Epidermal melanocyte (primary cell): ENCODE measurements at regions not wholly inside any gene's neighbourhood (a gene's known extent, or its start where the extent isn't known, plus 50 kb on each side); places are given as distances from the start of the nearest gene placed in this dataset.

ENCODE experiments used
- DNase-seq: peaks from one replicate; pipeline ENCODE4 v3.0.0; 2011; ENCODE audit warnings: low spot score; ENCODE audit not compliant: insufficient read length

DNA sequence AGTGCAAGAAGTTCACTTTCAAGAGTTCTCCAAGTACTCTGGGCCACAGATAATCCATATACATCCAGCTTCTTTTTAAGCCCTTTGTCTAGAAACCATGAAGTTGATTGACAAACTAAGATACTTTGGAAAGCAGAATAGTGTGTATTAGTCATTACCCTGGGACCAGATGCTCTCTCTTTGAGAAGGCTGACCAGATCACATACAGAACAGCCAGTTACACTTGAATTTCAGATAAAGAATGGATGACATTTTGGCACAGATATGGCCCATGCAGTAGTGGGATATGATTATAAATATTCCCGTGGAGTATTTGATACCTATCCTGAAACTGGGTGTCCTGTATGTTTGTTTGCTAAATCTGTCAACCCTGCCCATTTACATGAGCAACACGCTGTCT lies 414.2 kb downstream of the KLF5 start:
- DNase-seq: no peak

DNA sequence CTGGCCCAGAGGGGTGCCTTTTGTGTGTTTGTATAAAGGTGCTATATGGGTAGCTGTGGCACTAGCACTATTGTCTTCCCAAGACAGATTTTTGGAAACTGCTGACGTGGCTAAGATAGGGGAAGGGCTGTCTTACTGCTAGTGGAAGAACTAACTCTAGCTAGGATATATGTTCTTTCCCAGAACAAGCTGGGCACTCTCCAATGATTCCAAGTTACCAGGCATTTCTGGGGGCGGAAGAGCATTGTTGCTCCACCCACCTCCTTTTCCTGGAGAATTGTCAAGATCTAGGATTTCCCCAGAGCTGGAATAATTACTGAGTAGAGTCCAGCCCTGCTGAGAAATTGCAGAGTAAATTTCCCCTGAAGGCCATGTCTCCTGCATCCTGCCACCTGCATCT lies 408.3 kb downstream of the KLF5 start:
- no peak for DNase-seq

DNA sequence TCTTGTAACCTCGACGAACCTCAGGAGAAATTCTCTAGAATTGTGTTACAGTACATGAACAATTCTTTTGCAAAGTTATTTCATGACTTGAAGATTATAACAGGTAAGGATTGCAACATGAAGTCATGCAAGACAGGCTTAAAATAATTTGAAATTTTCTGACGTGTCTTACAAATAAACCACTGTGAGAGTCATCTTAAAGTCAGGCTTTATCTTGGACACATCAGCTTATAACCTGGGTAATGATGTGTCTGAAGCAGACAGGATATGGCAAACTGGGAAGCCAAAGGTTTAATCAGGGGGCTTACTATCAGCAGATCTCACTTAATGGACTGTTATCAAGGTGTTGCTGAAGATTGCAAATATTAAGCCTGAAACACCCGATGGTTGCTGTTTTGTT lies 407.8 kb downstream of the KLF5 start:
- DNase-seq: no peak

DNA sequence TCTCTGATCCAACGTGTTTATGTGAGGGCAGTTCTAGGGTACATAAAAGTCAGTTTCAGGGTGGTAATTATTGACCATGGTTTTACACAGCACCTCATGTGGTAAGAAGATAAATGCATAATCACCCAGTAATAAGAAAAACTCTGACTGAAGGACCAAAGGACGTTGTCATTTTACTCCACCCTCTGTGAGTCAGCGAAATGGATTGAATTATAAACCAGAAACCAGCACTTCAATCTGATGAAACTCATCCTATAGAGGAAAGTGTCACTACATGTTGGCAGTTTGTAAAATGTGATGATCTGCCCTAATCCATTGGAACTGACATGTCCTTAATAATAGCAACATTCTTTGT lies 406.8 kb downstream of the KLF5 start:
- DNase-seq: no peak

DNA sequence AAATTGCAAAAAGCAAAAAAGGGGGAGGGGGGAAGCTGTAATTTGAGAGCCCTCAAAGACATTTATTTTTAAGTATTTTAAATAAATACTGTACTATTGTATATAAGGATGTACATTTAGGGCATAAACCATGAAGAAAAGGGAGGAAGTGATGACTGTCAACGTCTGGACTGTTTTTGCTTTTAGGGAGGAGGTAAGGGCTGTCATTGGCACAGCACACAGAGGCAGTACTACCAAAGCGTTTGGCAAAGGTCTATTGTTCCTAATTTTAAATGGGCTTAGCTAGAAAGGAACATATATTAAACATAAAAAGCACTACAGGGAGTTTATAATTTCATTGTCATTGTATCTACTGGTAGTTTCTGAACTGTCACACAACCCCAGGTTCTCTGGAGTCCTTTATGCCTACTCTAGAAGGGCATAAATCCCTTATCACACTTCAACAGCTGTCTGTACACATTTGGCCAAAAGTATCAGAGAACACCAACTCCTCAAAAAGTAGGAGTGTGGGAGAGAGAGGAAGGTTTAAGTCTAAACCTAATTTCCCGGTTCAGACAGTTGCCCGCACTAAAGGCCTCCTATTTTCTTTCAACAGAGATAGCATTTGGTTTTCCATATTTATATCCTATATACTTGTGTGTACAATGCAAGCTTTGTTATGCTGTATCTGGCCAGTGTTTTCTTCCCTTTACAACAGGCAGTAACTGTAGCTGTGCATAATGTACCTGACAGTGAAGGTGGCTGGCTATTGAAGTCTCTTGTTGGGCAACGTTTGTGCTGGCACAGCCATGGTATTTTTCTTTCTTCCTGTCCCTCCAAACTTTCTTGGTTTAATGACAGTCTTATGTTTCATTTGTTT lies 406.2 kb downstream of the KLF5 start:
- no peak for DNase-seq

DNA sequence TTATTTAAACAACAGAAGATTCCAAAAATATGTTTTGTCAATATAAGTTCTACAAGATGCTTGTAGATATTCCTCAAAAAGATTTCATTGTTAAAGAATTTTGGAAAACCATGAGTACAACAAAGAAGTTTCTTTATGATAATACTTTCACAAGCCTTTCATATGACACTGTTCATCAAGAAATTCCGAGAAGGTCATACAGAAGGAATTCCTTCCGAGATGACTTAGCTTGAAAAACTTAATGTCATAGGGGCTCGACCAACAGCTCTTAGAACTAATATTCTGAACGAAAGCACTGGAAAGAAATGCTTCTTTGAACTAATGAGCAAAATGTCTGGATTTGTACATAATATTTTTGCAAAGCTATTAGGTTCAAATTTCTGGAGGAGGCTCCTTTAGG lies 403.4 kb downstream of the KLF5 start:
- no peak for DNase-seq

DNA sequence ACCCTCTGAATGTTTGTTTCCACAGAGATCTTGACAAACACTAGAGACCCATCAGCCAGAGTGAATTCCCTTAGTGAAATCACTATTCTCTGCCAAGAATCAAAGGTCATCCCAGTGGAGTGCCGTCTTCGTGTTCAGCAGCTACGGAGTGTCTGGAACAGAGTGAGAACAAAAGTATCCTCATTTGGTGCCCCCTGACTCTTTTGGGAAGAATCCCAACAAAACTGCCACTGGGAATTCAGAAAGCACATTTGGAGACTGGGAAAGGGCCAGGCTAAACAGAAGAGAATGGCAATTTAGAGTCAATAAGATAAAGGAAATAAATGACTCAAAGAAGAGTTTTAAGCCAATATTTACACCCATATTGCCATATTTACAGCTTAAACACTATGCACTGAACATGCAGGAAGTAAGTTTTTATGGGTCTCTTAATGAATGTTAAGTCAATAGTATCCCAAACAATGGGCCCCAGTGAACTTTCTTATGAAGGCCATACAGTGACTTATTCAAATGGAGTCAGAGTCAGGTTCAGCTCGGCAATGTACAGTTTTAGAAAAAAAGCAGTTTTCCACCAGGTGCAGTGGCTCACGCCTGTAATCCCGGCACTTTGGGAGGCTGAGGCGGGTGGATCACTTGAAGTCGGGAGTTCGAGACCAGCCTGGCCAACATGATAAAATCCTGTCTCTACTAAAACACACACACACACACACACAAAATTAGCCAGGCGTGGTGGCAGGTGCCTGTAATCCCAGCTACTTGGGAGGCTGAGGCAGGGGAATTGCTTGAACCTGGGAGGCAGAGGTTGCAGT lies 392.6 kb downstream of the KLF5 start:
- no peak for DNase-seq

DNA sequence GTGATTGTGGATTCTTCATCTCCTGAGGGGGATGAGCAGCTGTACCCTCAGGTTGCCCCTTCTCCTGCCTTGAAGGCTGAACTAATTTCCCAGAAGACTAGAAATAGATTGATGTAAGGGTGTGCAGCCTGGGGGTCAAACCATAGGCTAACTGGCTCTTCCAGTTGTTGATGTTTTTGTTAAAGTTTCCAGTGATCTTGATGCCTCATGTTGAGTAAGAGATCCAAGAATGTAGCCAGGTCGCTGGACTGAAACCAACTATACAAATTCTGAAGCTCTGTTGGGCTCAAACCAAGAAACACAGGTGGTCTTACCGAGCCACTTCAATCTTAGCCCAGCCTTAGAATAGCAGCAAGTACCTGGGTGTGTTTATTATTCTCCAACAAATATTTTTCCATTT lies 391.8 kb downstream of the KLF5 start:
- DNase-seq: no peak

DNA sequence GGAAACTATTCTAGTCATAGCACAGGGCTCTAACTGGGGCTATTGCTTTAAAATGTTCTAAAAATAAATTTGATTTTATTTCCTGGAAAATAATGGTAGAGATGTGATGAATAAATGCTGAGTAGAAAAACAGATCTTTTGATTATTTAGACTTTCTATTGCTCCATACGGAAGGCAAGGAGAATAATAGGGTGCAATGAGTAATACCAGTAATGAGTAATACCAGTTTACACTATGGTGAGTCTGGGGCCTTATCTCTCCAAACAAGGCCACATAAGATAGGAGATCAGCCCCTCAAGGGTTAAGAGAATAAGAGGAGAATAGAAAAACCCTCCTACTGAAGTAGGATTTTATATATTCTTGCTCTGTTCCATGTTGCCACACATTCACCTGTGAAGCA lies 390.4 kb downstream of the KLF5 start:
- no peak for DNase-seq

DNA sequence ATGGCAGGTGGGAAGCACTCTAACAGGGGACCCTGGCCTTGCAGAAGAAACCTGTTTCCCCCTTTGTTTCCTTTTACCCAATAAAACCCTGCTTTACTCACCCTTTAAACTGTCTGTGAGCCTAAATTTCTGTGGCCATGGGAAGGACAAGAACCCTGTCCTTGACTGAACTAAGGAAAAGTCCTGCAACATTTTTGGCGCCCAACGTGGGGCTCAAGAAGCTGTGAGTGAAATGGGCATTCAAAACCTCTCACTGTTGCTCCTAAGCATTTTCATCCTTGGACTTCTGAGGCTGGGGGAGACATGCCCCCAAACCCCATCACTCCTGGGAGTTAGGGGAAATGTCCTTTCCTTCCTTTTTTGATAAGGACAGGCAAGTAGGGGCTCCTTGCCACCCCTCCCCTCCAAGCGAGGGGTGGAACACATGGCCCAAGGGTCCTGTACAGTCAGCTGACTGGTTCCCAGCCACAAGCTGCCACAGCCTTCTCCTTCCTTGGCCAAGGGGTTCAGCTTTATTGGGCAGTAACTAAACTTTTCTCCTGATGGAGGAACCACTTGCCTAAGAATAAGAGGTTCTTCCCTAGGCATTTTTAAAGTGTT lies 381.6 kb downstream of the KLF5 start:
- no peak for DNase-seq

DNA sequence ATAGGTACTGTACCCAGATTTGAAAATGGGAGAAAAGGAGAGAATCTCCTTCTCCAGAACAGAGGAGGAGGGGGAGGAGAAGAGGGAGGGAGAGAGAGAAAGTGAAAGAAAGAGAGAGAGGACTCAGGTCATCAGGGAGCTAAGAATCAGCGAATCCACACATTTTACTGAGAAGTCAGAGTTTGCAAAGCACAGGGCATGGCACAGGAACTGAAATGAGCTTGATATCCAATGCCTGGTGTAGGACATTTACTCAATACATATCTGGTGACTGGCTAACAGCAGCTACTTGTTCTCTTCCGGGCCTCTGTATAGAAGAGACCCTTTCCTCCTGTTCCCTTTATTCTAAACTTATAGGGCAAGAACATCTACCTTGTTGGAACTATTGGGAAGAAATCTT lies 375.1 kb downstream of the KLF5 start:
- DNase-seq: no peak

DNA sequence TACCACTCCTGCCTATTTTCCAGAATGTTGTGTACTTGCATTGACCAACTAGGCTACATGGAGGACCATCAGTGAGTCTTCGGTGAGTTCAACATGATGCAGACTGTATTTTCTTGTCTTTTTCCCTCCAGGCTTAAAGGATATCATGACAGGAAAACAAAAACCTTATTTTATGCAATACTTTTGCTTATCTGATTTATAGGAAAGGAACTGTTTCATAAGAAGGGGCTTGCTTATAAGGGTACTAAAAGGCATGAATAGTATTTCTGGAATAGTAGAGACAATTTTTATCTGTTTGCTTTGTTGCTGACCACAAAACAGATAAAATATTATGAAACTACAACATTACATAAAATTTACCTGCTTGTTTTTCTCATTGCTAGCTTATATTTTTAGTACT lies 374.7 kb downstream of the KLF5 start:
- no peak for DNase-seq

DNA sequence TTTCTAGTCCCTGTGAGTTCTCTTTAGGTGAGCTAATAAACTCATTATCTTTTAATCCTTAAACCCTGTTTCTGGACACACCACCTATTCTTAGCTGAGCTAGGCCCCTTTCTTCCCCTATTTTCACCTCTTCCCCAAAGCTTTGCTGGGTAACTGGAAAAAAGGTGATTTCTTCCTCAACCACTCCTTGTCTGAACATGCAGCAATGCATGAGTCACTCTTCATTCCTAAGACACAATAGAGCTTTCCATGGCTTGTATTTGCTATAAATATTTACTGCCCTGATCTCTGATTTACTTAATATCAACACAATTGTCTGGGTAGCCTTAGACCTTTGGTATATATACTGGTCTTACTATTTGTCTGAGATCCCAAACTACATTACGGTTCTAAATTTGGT lies 370.9 kb downstream of the KLF5 start:
- no peak for DNase-seq

DNA sequence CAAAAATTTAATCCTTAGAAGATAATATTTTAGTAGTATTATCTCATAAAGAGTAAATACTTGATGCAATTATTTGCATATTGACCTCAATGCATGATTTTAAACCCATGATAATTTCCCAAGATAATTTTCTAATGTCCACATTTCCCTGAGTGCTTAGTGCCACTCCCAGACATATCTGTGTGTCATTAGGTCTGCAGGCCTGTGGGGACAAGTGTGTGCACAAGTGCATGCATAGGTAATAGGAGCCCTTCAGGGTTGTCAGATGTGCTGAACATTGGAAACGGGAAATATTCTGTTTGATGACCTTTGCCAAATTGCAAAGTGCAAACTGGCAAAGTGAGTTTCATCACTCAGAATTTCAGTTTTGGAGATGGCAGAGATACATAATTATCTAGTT lies 369.9 kb downstream of the KLF5 start:
- no peak for DNase-seq

DNA sequence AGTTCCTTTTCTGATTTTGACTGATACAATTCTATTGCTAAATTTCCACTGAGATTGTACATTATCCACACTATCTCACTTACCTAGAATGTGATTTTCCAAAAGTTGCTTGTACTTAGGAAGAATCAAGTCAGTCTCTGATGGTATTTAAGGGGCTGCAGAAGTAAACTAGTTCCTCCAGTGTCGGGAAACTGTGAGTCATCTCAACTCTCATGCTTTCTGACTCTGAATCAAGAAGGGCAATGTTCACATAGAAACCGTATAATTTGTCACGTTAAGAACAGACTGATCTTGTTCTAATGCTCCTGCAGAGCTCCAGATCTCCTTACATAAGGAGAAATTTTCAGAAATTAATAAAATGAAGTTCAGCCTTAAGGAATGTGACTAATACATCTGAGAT lies 369.3 kb downstream of the KLF5 start:
- peak; percentile 52 for DNase-seq

DNA sequence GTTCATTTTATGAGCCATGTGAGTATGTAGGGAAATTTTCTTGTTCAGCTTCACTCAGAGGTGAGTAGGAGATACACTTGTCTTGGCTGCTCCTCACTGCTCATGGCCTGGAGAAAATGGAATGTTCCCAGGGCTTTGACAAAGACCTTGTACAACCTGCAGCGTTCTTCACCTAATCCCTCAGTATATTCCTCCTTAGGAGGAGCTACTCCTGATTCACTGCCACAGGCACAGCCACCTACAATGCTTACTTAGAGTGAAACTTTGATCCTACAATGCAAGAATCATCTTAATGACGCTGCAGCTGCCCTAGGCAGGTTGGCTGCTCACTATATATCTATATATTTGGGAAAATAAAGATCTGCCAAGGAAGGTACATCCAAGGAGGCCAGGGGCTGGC lies 364.2 kb downstream of the KLF5 start:
- no peak for DNase-seq

DNA sequence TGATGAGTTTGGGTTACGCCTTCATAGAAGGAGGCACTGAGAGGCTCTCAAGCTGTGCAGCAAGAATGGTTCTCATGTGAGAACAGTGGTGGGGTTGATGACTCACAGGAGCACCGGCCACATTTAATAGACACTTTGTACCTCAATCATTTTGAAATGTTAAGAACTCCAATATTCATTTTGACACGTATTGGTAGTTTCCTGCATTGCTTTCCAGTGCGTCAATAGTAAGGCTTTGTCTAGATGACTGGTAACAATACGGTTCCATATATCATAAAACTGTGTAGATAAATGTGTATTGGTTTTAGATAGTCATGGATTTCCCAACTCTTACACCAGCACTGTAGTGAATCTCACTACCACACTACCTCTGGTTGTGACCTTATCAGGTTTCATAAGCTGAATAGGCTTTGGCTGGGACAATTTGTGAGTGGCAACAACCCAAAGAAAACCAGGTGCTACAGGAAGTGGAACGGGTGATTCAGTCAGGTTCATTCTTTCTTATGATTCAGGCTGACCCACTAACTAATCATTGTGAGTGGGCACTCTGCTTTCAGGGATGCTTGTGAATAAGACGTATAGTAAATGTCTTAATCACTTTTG lies 362.6 kb downstream of the KLF5 start:
- DNase-seq: no peak

DNA sequence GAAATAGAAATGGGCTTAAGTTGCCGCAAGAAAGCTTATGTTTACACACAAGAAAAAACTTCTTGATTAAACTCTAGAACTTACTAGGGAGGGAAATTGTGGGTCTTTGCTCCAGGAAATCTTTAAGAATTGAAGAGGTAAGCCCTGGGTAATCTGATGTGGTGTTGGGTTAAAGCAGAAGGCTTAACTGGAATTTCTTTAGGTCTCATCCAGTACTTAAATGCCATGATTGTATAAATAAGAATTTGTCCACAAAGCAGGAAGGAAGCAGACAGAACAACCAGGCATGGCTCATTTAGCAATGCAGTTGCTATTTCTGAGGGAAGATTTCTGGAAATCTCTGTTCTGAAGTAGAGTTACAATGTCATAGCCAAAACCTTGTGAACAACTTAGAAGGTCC lies 360.4 kb downstream of the KLF5 start:
- no peak for DNase-seq

DNA sequence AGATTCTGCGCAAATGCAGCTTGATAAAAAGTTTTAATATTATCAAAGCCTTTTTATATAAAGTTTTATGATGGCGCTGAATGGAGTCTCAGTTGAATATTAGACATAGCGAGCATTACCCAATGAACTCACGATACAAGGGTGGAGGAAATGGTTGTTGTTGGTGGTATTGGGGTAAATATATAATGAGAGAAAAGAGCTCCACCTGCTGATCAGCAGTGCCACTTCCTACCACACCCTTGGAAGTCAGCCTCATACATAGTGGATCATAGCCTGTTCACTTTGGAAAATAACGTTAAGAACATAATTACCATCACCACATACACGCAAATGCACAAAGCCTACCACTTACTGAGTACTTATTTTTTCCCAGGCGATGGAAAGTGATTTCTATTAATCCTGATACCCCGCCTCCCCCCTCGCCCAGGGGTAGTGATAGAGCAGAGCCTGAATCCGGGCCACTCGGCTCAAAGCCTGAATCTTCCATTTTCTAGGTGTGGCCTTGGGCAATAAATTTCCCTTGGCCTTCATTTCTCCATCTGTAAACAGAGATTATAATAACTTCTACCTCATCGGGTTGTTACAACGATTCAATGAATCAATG lies 358.3 kb downstream of the KLF5 start:
- DNase-seq: no peak

DNA sequence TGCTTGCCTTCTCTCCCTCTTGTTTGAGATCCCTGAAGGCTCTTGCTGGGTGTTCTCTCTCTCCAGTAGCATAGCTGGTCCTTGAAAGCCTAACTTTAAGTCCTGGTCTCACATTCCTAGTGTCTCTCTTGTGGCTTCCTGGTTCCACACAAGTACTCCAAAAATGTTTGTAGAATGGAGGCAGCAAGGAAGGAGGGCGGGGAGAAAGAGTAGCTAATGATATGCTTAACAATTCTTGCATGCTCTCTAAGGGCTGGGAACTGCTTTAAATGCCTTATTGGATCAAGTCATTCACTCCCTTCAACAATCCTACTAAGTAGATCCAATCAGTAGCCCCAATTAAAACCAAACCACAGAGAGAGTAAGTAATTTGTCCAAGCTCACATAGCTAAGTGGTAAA lies 357.3 kb downstream of the KLF5 start:
- no peak for DNase-seq

DNA sequence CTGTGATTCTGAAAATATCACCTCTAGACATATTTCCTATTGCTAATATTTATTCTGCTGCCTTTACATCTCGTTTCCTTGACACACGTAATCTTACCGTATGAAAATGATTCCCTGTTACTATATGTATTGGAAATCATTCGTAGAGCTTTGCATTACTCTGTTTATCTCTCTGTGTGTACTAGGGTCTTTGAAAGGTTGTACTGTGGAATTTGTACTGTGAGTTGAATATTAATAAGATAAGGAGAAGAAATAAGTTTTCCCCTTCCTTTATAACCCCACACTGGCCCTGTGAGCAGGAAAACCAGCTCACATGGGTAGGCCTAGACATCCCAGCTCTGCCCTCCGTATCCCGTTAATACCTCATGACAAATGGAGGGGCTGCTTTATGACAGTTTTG lies 354.9 kb downstream of the KLF5 start:
- DNase-seq: no peak

DNA sequence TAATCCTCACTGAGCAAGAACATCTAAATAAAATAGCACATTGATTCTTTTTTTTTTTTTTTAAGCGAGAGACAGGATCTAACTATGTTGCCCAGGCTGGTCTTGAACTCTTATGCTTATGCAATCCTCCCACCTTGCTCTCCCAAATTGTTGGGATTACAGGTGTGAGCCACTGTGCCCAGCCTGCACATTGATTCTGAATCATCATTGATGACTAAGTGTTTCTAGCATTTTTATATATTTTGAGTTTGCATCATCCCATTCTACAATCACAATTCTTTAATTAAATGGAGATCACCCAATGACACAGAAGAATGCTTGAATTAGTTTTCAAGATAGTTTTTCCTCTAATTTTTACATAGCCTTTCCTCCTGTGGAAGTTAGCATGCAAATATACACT lies 354.1 kb downstream of the KLF5 start:
- no peak for DNase-seq
